NT2/D1 (cell line): ENCODE measurements at regions not wholly inside any gene's neighbourhood (a gene's known extent, or its start where the extent isn't known, plus 50 kb on each side); places are given as distances from the start of the nearest gene placed in this dataset.
"Not testable (repeated sequence)": the region's sequence is repeated elsewhere in the genome, so short reads cannot be mapped to it uniquely, and the experiment has no call there.

Experiments
- DNase-seq: peaks from one replicate; pipeline ENCODE4 v3.0.0-alpha.2; 2011; ENCODE audit warnings: low read depth, low spot score
- H3K27me3 ChIP-seq: 2 replicates; pipeline ENCODE4 v1.6.0; 2011; ENCODE audit warnings: mild to moderate bottlenecking; ENCODE audit not compliant: insufficient read length, insufficient read depth
- H3K36me3 ChIP-seq: 2 replicates; pipeline ENCODE4 v1.6.1; 2011; ENCODE audit warnings: mild to moderate bottlenecking, low read length, mixed read lengths; ENCODE audit not compliant: insufficient read depth, insufficient read length
- H3K4me1 ChIP-seq: 2 replicates; pipeline ENCODE4 v1.5.1; 2011; ENCODE audit not compliant: insufficient read depth, insufficient read length
- H3K4me3 ChIP-seq: 2 replicates; pipeline ENCODE4 v1.5.1; 2011; ENCODE audit warnings: low read depth; ENCODE audit not compliant: insufficient read length
- H3K9ac ChIP-seq: 2 replicates; pipeline ENCODE4 v1.6.0; 2011; ENCODE audit warnings: low read depth; ENCODE audit not compliant: insufficient read length
- H3K9me3 ChIP-seq: 2 replicates; pipeline ENCODE4 v1.5.1; 2011; ENCODE audit warnings: mild to moderate bottlenecking, low read length; ENCODE audit not compliant: insufficient read depth
- SUZ12 ChIP-seq: IDR thresholded peaks from 2 replicates; pipeline ENCODE4 v1.6.1; 2011; ENCODE audit not compliant: insufficient read length, insufficient read depth; ENCODE audit errors: extremely low read depth
- YY1 ChIP-seq: IDR thresholded peaks from 2 replicates; pipeline ENCODE4 v1.6.1; 2011; ENCODE audit not compliant: insufficient read length, insufficient read depth
- ZNF274 ChIP-seq: IDR thresholded peaks from 2 replicates; pipeline ENCODE4 v1.6.1; 2011; ENCODE audit warnings: mild to moderate bottlenecking, low read depth, low read length

GRCh38 chr2:48220501-48220900 lies 94.0 kb upstream of the FOXN2 start:
- H3K4me1 ChIP-seq: no peaks in the 10 kb centered on the region
- DNase-seq: no peak
- H3K9me3 ChIP-seq: no peaks in the 10 kb centered on the region
- no peak for TF ChIP-seq ZNF274
- H3K36me3 ChIP-seq: no peaks in the 10 kb centered on the region
- no peaks in the 10 kb centered on the region for H3K27me3 ChIP-seq
- no peak overlapping the region for H3K4me3 ChIP-seq
- H3K9ac ChIP-seq: no peak overlapping the region

DNA sequence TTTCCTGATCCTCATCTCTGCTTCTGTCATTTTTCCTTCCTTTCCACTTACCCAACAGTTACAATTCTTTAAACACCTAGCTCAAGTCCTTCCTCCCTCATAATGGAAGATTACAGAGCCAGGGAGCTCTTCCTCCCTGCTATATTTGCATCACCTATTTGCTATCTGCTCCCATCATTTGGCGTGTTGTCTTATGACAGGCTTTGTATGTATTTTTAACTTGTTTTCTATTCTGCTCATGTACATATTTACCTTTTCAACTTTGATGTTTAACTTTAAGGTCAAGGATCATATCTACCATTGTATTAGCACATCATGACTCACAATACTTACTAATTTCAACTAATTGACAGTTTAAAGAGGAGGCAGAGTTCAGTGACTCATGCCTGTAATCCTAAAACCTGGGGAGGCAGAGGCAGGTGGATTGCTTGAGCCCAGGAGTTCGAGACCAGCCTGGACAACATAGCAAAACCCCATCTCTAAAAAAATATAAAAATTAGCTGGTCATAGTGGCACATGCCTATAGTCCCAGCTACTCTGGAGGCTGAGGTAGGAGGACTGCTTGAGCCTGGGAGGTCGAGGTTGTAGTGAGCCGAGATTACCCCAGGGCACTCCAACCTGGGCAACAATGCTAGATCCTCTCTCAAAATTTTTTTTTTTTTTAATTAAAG lies 92.5 kb upstream of the FOXN2 start:
- H3K27me3 ChIP-seq: no peaks in the 10 kb centered on the region
- TF ChIP-seq YY1 (no peak), ZNF274 (no peak), SUZ12 (no peak)
- H3K4me1 ChIP-seq: no peaks in the 10 kb centered on the region
- DNase-seq: no peak
- no peak overlapping the region for H3K4me3 ChIP-seq
- no peaks in the 10 kb centered on the region for H3K9me3 ChIP-seq
- H3K9ac ChIP-seq: no peak overlapping the region
- H3K36me3 ChIP-seq: no peaks in the 10 kb centered on the region

DNA sequence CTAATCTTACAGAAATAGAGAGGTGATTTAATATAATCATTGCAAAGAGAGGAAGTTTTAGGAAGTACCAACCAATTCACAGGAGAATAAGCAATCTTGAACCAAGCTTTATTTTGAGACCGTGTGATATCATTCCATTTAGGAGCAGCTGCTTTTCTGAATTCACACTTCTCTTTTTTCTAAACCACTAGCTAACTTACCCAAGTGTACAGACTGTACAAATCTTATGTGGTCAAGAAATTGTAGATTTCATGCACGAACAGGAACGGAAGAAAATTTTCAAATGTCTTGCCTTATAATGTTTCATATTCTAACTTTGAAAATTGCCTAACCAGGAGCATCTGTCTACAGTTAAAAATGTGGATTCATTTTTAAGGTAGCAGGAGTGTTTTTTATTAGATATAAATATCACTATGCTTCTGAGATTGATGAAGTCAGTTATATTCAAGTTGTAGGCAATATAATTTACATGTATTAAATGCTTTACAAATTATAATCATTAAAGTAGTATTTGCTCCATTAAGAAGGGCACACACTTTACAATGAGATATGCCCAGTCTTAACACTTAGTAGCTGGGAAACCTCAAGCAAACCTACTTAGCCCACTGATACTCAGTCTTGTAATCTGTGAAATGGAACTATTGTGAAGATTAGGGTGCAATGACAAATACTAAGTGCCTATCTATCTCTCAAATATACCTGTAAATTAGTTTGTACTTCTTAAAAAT lies 86.7 kb upstream of the FOXN2 start:
- no peak overlapping the region for H3K4me3 ChIP-seq
- no peaks in the 10 kb centered on the region for H3K9me3 ChIP-seq
- TF ChIP-seq SUZ12: no peak
- no peak for TF ChIP-seq ZNF274
- TF ChIP-seq YY1: no peak
- no peak for DNase-seq
- H3K27me3 ChIP-seq: no peaks in the 10 kb centered on the region
- H3K4me1 ChIP-seq: no peaks in the 10 kb centered on the region
- H3K9ac ChIP-seq: no peak overlapping the region
- H3K36me3 ChIP-seq: no peaks in the 10 kb centered on the region

DNA sequence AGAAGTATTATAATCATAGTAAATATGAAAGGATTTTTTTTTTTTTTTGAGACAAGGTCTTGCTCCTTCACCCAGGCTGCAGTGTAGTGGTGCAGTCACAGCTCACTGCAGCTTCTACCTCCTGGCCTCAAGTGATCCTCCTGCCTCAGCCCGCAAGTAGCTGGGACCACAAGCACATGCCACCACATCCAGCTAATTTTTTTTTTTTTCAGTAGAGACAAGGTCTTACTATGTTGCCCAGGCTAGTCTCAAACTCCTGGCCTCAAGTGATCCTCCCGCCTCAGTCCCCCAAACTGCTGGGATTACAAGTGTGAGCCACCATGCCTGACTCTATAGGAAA lies 86.2 kb upstream of the FOXN2 start:
- no peaks in the 10 kb centered on the region for H3K36me3 ChIP-seq
- H3K4me3 ChIP-seq: no peak overlapping the region
- no peaks in the 10 kb centered on the region for H3K9me3 ChIP-seq
- TF ChIP-seq ZNF274 (no peak), SUZ12 (no peak), YY1 (no peak)
- H3K4me1 ChIP-seq: no peaks in the 10 kb centered on the region
- H3K27me3 ChIP-seq: no peaks in the 10 kb centered on the region
- no peak for DNase-seq
- H3K9ac ChIP-seq: no peak overlapping the region

DNA sequence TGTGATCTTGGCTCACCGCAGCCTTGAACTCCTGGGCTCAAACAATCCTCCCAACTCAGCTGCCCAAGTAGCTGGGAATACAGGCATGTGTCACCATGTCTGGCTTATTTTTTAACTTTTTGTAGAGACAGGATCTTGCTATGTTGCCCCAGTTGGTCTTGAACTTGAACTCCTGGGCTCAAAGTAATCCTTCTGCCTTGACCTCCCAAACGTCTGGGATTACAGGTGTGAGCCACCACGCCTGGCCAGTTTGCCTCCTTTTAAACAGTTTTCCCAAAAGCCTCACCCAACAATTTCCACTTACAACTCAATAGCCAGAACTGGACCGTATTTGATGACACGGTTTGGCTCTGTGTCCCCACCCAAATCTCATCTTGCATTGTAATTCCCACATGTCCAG lies 85.4 kb upstream of the FOXN2 start:
- DNase-seq: no peak
- H3K4me1 ChIP-seq: no peaks in the 10 kb centered on the region
- H3K9me3 ChIP-seq: no peaks in the 10 kb centered on the region
- no peaks in the 10 kb centered on the region for H3K36me3 ChIP-seq
- H3K27me3 ChIP-seq: no peaks in the 10 kb centered on the region
- no peak overlapping the region for H3K4me3 ChIP-seq
- TF ChIP-seq SUZ12 (no peak), YY1 (no peak), ZNF274 (no peak)
- H3K9ac ChIP-seq: no peak overlapping the region

DNA sequence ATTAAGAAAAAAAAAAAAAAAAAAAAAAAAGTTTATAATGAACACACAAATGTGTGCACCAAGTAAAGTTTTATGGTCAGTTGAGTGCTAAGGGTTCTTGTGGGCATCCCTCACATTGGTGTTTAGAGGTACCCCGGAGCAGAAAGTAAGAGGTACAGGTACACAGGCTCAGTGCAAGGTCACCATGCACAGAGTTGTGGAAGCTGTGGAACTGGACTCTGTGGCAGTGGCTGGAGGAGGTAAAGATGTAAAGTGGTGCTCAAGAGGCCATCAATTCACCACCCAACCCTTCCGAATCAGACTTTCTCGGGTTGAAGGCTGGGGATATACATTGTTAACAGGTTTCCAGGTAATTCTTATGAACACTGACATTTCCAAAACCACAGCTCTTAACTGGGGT lies 83.6 kb upstream of the FOXN2 start:
- TF ChIP-seq SUZ12 (no peak), ZNF274 (no peak), YY1 (no peak)
- no peak overlapping the region for H3K4me3 ChIP-seq
- no peak for DNase-seq
- no peaks in the 10 kb centered on the region for H3K9me3 ChIP-seq
- no peaks in the 10 kb centered on the region for H3K27me3 ChIP-seq
- H3K9ac ChIP-seq: no peak overlapping the region
- no peaks in the 10 kb centered on the region for H3K4me1 ChIP-seq
- no peaks in the 10 kb centered on the region for H3K36me3 ChIP-seq

DNA sequence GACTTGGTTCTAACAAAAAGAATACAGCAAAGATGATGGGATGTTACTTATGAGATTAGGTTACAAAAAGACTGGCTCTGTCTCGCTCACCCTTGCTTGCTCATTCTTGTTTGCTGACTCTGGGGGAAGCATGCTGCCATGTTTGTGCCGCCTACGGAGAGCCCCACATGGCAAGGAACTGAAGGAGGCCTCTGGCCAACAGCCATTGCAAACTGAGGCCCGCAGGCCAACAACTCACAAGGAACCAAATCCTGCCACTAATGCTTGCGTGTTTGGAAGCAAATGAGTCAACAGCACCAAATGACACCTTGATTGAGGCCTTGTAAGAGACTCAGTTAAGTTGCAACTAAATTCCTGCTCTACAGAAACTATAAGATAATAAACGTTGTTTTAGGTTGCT lies 82.1 kb upstream of the FOXN2 start:
- no peak overlapping the region for H3K9ac ChIP-seq
- TF ChIP-seq YY1 (no peak), SUZ12 (no peak), ZNF274 (no peak)
- H3K4me1 ChIP-seq: no peaks in the 10 kb centered on the region
- no peaks in the 10 kb centered on the region for H3K27me3 ChIP-seq
- H3K36me3 ChIP-seq: no peaks in the 10 kb centered on the region
- DNase-seq: no peak
- H3K4me3 ChIP-seq: no peak overlapping the region
- no peaks in the 10 kb centered on the region for H3K9me3 ChIP-seq

DNA sequence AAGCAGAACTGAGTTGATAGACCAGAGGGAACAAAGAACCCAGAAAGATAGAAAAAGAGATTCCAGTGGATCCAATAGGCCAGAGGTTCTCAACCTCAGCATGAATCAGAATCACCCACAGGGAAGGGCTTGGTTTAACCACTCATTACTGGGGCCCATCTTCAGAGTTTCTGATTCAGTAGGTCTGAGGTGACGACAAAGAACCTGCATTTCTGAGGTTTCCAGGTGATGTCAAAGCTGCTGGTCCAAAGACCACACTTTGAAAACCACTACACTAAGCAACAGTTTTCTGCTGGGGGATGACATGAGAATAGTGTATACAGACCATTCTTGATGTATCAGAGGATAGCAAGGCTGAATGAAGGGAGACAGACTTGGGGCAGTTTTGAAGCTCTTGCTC lies 81.5 kb upstream of the FOXN2 start:
- Histone ChIP-seq H3K9ac (no peak overlapping the region), H3K36me3 (no peaks in the 10 kb centered on the region), H3K4me3 (no peak overlapping the region), H3K4me1 (no peaks in the 10 kb centered on the region), H3K9me3 (no peaks in the 10 kb centered on the region), H3K27me3 (no peaks in the 10 kb centered on the region)
- no peak for DNase-seq
- TF ChIP-seq YY1 (no peak), ZNF274 (no peak), SUZ12 (no peak)

DNA sequence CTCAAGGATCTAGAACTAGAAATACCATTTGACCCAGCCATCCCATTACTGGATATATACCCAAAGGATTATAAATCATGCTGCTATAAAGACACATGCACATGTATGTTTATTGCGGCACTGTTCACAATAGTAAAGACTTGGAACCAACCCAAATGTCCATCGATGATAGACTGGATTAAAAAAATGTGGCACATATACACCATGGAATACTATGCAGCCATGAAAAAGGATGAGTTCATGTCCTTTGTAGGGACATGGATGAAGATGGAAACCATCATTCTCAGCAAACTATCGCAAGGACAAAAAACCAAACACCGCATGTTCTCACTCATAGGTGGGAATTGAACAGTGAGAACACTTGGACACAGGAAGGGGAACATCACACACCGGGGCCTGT lies 80.7 kb upstream of the FOXN2 start:
- not testable (repeated sequence) for H3K9ac ChIP-seq, H3K27me3 ChIP-seq, H3K4me1 ChIP-seq, DNase-seq, H3K36me3 ChIP-seq, H3K4me3 ChIP-seq, H3K9me3 ChIP-seq
